WTC11 (cell line): ENCODE measurements at regions not wholly inside any gene's neighbourhood (a gene's known extent, or its start where the extent isn't known, plus 50 kb on each side); places are given as distances from the start of the nearest gene placed in this dataset.

Source experiments
- ATAC-seq: fragments of 200-7000 bp; cut with Tn5 transposase; 2 replicates; pipeline ENCODE4 v1.10.0; 2021; ENCODE audit warnings: mild to moderate bottlenecking, moderate library complexity
- CTCF ChIA-PET: fragments of 300-600 bp; sonication (Branson Sonifier 250); formaldehyde crosslinking; loops from one replicate; lab custom pipeline; 2021; ENCODE audit warnings: antibody characterized with exemption; lab: Charles Lee
- POLR2A ChIA-PET: fragments of 350-600 bp; sonication (Branson Sonifier 250); formaldehyde crosslinking; loops from one replicate; lab custom pipeline; 2021; ENCODE audit warnings: antibody characterized with exemption; lab: Charles Lee
- DNase-seq: peaks from one replicate; pipeline ENCODE4 v3.0.0; 2021; ENCODE audit warnings: low spot score
- H3K27ac Mint-ChIP-seq: 2 replicates; pipeline ENCODE4 v1.8.0; 2021; ENCODE audit warnings: mixed read lengths
- H3K27me3 Mint-ChIP-seq: 2 replicates; pipeline ENCODE4 v1.8.0; 2021; ENCODE audit warnings: low read depth, mild to moderate bottlenecking, moderate library complexity, mixed read lengths
- H3K36me3 Mint-ChIP-seq: 2 replicates; pipeline ENCODE4 v1.8.0; 2021; ENCODE audit warnings: mixed read lengths
- H3K4me1 Mint-ChIP-seq: 2 replicates; pipeline ENCODE4 v1.8.0; 2022; ENCODE audit warnings: mixed read lengths
- H3K4me3 Mint-ChIP-seq: 2 replicates; pipeline ENCODE4 v1.8.0; 2021; ENCODE audit warnings: mild to moderate bottlenecking, moderate library complexity, mixed read lengths
- H3K9me3 Mint-ChIP-seq: 2 replicates; pipeline ENCODE4 v1.8.0; 2021; ENCODE audit warnings: mixed read lengths
- ARID4B ChIP-seq: sonication (generic); formaldehyde crosslinking; IDR thresholded peaks from 2 replicates; pipeline ENCODE4 v1.8.0; 2023; ENCODE audit warnings: missing genetic modification reagents, mild to moderate bottlenecking, borderline replicate concordance
- CREM ChIP-seq: sonication (generic); formaldehyde crosslinking; IDR thresholded peaks from 2 replicates; pipeline ENCODE4 v1.8.1; 2022; ENCODE audit warnings: mild to moderate bottlenecking, missing genetic modification reagents, moderate library complexity
- EMX1 ChIP-seq: fragments of 250-450 bp; sonication (Bioruptor Pico); IDR thresholded peaks from 2 replicates; pipeline ENCODE4 v1.8.0; 2021; ENCODE audit warnings: mild to moderate bottlenecking
- ERG ChIP-seq: fragments of 250-450 bp; sonication (Bioruptor Pico); IDR thresholded peaks from 2 replicates; pipeline ENCODE4 v1.8.0; 2021; ENCODE audit warnings: mild to moderate bottlenecking
- FOXP1 ChIP-seq: sonication (generic); formaldehyde crosslinking; IDR thresholded peaks from 2 replicates; pipeline ENCODE4 v1.8.0; 2022; ENCODE audit warnings: missing genetic modification reagents, mild to moderate bottlenecking, moderate library complexity, borderline replicate concordance
- JUN ChIP-seq: sonication (generic); formaldehyde crosslinking; IDR thresholded peaks from 2 replicates; pipeline ENCODE4 v1.8.0; 2023; ENCODE audit warnings: mild to moderate bottlenecking, missing genetic modification reagents
- MYBL2 ChIP-seq: sonication (generic); formaldehyde crosslinking; IDR thresholded peaks from 2 replicates; pipeline ENCODE4 v1.8.1; 2023; ENCODE audit warnings: mild to moderate bottlenecking, moderate library complexity, missing genetic modification reagents
- OVOL2 ChIP-seq: fragments of 250-450 bp; sonication (Bioruptor Pico); IDR thresholded peaks from 2 replicates; pipeline ENCODE4 v1.9.0; 2021; ENCODE audit warnings: mild to moderate bottlenecking, borderline replicate concordance
- PRRX2 ChIP-seq: fragments of 250-450 bp; sonication (Bioruptor Pico); IDR thresholded peaks from 2 replicates; pipeline ENCODE4 v1.8.0; 2021; ENCODE audit warnings: mild to moderate bottlenecking
- RELA ChIP-seq: sonication (generic); formaldehyde crosslinking; IDR thresholded peaks from 2 replicates; pipeline ENCODE4 v1.8.1; 2022; ENCODE audit warnings: missing genetic modification reagents, mild to moderate bottlenecking, borderline replicate concordance
- SP1 ChIP-seq: sonication (generic); formaldehyde crosslinking; conservative IDR thresholded peaks from 2 replicates; pipeline ENCODE4 v1.8.1; 2022; ENCODE audit warnings: missing genetic modification reagents
- ZNF138 ChIP-seq: sonication (generic); formaldehyde crosslinking; conservative IDR thresholded peaks from 2 replicates; pipeline ENCODE4 v1.8.1; 2022; ENCODE audit warnings: mild to moderate bottlenecking, moderate library complexity, missing genetic modification reagents
- ZNF263 ChIP-seq: sonication (generic); formaldehyde crosslinking; IDR thresholded peaks from 2 replicates; pipeline ENCODE4 v1.8.1; 2022; ENCODE audit warnings: low read depth, mild to moderate bottlenecking, moderate library complexity, missing genetic modification reagents
- ZNF423 ChIP-seq: fragments of 250-450 bp; sonication (Bioruptor Pico); IDR thresholded peaks from 2 replicates; pipeline ENCODE4 v2.1.2; 2022; ENCODE audit warnings: mild to moderate bottlenecking, moderate library complexity
- TF ChIP-seq, protein P1 (sequence below): sonication (generic); formaldehyde crosslinking; IDR thresholded peaks from 2 replicates; pipeline ENCODE4 v1.8.0; 2022; ENCODE audit warnings: missing genetic modification reagents
- TF ChIP-seq, protein P2 (sequence below): fragments of 250-450 bp; sonication (Bioruptor Pico); IDR thresholded peaks from 2 replicates; pipeline ENCODE4 v1.9.0; 2021; ENCODE audit warnings: moderate library complexity, mild to moderate bottlenecking, inconsistent platforms, borderline replicate concordance
- TF ChIP-seq, protein P3 (sequence below): sonication (generic); formaldehyde crosslinking; IDR thresholded peaks from 2 replicates; pipeline ENCODE4 v1.8.1; 2023; ENCODE audit warnings: mild to moderate bottlenecking, missing genetic modification reagents
- TF ChIP-seq, protein P4 (sequence below): sonication (generic); formaldehyde crosslinking; IDR thresholded peaks from 2 replicates; pipeline ENCODE4 v1.8.1; 2022; ENCODE audit warnings: low read depth, missing genetic modification reagents, borderline replicate concordance

GRCh38 chr5:28065656-28066055 lies 1027.3 kb upstream of the CDH9 start:
- Mint-ChIP-seq H3K4me1 (no peaks in the 10 kb centered on the region), H3K9me3 (peaks cover 20% of the 10 kb centered on the region), H3K4me3 (no peak overlapping the region), H3K27ac (no peak overlapping the region), H3K36me3 (0 out of 2 replicates have a peak, but pooled peaks cover 4% of the 10 kb centered on the region), H3K27me3 (no peaks in the 10 kb centered on the region)
- TF ChIP-seq EMX1 (CRISPR knock-in tag): no peak
- TF ChIP-seq, protein P1, sequence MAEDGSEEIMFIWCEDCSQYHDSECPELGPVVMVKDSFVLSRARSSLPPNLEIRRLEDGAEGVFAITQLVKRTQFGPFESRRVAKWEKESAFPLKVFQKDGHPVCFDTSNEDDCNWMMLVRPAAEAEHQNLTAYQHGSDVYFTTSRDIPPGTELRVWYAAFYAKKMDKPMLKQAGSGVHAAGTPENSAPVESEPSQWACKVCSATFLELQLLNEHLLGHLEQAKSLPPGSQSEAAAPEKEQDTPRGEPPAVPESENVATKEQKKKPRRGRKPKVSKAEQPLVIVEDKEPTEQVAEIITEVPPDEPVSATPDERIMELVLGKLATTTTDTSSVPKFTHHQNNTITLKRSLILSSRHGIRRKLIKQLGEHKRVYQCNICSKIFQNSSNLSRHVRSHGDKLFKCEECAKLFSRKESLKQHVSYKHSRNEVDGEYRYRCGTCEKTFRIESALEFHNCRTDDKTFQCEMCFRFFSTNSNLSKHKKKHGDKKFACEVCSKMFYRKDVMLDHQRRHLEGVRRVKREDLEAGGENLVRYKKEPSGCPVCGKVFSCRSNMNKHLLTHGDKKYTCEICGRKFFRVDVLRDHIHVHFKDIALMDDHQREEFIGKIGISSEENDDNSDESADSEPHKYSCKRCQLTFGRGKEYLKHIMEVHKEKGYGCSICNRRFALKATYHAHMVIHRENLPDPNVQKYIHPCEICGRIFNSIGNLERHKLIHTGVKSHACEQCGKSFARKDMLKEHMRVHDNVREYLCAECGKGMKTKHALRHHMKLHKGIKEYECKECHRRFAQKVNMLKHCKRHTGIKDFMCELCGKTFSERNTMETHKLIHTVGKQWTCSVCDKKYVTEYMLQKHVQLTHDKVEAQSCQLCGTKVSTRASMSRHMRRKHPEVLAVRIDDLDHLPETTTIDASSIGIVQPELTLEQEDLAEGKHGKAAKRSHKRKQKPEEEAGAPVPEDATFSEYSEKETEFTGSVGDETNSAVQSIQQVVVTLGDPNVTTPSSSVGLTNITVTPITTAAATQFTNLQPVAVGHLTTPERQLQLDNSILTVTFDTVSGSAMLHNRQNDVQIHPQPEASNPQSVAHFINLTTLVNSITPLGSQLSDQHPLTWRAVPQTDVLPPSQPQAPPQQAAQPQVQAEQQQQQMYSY (CRISPR knock-in tag): no peak
- TF ChIP-seq PRRX2 (CRISPR knock-in tag): no peak
- TF ChIP-seq, protein P2, sequence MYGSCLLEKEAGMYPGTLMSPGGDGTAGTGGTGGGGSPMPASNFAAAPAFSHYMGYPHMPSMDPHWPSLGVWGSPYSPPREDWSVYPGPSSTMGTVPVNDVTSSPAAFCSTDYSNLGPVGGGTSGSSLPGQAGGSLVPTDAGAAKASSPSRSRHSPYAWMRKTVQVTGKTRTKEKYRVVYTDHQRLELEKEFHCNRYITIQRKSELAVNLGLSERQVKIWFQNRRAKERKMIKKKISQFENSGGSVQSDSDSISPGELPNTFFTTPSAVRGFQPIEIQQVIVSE: no peak
- TF ChIP-seq ARID4B: no peak
- DNase-seq (no peak), ATAC-seq (no peak)
- ChIA-PET POLR2A (no interaction called here), CTCF (no interaction called here)

DNA sequence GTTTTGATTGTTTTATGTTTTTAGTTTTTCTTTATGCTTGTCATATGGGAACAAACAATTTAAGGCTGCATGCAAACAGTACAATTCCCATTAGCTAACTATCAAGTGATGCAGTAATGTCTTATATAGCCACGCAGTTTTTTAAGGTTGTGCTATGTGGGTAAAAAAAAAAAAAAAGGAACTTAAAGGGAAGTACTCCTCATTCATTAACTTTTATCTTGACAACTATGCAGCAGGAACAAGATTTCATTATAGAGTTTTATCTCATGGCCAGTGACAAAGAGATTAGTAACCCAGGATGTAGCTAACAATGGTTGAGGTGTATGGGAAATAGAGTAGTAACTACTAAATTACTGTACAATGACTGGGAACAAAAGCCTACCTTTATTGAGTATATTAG lies 1008.2 kb upstream of the CDH9 start:
- no peak for DNase-seq
- ATAC-seq: no peak
- Mint-ChIP-seq H3K4me3 (no peak overlapping the region), H3K4me1 (no peaks in the 10 kb centered on the region), H3K36me3 (peaks cover 11% of the 10 kb centered on the region; the same call in 1 of the 2 replicates), H3K27me3 (no peaks in the 10 kb centered on the region), H3K27ac (no peak overlapping the region), H3K9me3 (peaks cover 35% of the 10 kb centered on the region)
- CTCF ChIA-PET: no interaction called here
- POLR2A ChIA-PET: no interaction called here
- TF ChIP-seq SP1 (CRISPR knock-in tag) (no peak), JUN (CRISPR knock-in tag) (no peak), FOXP1 (no peak), CREM (no peak), MYBL2 (CRISPR knock-in tag) (no peak), ZNF423 (CRISPR knock-in tag) (no peak), OVOL2 (CRISPR knock-in tag) (no peak), ZNF138 (CRISPR knock-in tag) (no peak), ERG (no peak), RELA (CRISPR knock-in tag) (no peak), ZNF263 (CRISPR knock-in tag) (no peak)
- TF ChIP-seq, protein P2: no peak
- TF ChIP-seq, protein P3, sequence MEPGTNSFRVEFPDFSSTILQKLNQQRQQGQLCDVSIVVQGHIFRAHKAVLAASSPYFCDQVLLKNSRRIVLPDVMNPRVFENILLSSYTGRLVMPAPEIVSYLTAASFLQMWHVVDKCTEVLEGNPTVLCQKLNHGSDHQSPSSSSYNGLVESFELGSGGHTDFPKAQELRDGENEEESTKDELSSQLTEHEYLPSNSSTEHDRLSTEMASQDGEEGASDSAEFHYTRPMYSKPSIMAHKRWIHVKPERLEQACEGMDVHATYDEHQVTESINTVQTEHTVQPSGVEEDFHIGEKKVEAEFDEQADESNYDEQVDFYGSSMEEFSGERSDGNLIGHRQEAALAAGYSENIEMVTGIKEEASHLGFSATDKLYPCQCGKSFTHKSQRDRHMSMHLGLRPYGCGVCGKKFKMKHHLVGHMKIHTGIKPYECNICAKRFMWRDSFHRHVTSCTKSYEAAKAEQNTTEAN (CRISPR knock-in tag): no peak
- TF ChIP-seq, protein P4, sequence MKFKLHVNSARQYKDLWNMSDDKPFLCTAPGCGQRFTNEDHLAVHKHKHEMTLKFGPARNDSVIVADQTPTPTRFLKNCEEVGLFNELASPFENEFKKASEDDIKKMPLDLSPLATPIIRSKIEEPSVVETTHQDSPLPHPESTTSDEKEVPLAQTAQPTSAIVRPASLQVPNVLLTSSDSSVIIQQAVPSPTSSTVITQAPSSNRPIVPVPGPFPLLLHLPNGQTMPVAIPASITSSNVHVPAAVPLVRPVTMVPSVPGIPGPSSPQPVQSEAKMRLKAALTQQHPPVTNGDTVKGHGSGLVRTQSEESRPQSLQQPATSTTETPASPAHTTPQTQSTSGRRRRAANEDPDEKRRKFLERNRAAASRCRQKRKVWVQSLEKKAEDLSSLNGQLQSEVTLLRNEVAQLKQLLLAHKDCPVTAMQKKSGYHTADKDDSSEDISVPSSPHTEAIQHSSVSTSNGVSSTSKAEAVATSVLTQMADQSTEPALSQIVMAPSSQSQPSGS (CRISPR knock-in tag): no peak
- TF ChIP-seq, protein P1 (CRISPR knock-in tag): no peak
